Stimulated activated naive CD4-positive, alpha-beta T cell (primary cell): ENCODE measurements at regions not wholly inside any gene's neighbourhood (a gene's known extent, or its start where the extent isn't known, plus 50 kb on each side); places are given as distances from the start of the nearest gene placed in this dataset.
"Not testable (repeated sequence)": the region's sequence is repeated elsewhere in the genome, so short reads cannot be mapped to it uniquely, and the experiment has no call there.

Experiments used
- DNase-seq, 6 experiments: peaks; one replicate each; lab custom pipeline; 2025; lab: John Stamatoyannopoulos, UW

DNA sequence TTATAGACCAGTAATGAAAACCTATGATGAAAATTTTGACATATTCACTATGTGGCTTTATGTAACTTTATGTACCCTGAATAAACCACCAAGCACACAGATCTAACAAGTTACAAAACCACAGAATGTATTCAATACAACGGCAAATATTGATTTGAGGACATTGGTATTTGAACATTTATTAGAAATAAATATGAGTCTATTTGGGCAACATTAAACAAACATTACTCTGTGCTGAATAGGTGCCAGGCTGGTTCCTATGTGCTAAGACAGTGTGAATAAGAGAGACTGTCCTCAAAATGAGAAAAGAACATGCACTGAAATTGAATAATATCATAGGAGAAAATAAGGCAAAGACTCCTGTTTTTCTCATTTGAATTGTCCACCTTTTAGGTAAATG, 1341.2 kb downstream of the PLA2G4A start:
- no peak for DNase-seq

DNA sequence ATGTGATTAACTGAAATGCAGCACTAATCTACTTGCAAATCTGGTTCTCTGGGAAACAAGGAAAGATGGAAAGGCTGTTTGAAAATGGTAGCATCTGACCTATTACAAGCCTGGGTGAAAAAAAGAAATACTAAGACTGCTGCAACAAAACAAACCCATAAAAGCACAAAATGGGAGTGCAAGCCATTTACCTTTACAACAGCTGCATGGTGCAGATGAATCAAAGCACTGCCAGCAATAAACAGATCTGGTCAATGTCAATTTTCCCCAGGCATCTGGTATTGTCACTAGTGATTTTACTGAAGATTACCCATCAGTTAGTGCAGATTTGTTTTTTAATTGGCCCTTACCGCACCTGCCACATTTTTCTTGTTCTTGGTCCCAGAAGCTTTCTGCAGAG, 1341.7 kb downstream of the PLA2G4A start:
- DNase-seq: no peak

DNA sequence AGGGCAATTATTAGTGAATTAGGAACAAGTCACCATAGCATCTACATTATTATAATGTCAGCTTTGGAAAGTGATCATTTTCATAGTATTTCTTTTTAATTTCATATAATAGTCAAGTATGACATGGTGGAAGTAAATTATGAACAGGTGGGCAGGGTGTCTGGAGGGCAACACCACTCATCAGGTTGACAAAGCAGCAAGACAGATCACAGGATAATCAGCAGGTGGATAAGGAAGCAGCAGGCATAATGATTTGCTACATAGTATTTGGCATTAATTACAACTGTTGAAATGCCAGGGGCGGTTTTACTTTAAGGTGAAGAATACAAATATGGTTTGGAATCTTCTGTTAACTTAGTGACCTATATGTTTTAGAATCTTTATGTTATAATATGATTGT, 1342.2 kb downstream of the PLA2G4A start:
- DNase-seq: no peak

DNA sequence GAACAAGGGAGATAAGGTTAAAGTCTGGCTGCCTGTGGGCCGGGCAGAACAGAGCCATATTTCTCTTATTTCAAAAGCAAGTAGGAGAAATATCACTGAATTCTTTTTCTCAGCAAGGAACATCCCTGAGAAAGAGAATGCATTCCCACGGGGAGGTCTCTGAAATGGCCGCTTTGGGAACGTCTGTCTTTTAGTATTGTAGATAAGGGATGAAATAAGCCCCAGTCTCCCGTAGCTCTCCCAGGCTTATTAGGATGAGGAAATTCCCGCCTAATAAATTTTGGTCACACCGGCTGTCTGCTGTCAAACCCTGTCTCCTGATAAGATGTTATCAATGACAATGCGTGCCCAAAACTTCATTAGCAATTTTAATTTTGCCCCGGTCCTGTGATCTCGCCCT, 1353.3 kb downstream of the PLA2G4A start:
- DNase-seq: not testable (repeated sequence)

DNA sequence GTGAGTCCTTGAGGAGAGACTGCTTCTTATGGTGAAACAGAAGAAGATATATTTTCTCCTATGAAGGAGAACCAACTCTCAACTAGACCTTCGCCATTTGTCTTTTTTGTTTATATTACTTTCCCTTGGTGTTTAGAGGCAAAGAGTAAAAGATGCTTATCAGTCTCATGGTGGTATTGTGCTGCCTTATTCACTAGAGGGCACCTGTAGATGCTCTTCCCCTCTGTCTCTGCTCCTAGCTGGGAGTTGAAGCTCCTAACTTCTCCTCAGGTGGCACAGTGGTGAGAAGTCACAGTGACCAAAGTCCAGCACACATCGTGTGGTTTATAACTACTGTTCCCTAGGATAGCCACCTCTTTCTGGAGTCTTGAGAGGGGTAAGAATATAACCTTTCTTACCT, 1359.6 kb downstream of the PLA2G4A start:
- DNase-seq: no peak

DNA sequence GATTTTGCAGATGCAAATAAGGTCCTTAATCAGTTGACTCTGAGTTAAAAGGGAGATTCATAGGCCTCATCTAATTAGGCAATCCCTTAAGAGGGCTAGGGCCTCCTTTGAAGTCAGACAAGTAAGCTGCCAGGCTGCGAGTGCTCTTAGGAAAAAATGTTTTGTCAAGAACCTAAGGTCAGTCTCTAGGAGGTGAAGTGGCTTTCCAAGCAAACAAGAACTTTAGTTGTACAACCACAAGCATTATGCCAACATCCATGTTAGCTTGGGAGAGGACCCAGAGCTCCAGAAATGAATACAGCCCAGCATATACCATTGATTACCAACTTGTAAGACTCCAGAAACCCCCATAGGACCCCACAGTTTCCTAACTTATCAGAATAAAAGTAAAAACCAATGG, 1366.2 kb downstream of the PLA2G4A start:
- DNase-seq: no peak

DNA sequence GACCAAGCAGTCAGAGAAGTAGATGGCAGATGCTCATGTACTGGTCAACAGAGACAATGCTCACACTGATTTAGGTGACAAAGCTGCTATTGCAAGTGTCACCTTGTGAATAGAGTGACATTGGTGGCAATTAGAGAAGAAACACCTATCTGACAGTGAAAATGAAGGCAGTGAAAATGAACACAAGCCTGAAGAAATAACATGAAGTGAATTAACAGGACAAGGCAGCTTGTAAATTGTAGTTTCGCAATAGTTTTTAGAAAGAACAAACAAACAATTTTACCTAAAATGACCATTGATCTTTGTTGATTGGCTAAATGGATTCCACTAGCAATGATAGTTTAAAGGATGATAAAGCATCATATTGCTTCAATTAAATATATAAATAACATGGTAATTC, 1389.5 kb downstream of the PLA2G4A start:
- no peak for DNase-seq

DNA sequence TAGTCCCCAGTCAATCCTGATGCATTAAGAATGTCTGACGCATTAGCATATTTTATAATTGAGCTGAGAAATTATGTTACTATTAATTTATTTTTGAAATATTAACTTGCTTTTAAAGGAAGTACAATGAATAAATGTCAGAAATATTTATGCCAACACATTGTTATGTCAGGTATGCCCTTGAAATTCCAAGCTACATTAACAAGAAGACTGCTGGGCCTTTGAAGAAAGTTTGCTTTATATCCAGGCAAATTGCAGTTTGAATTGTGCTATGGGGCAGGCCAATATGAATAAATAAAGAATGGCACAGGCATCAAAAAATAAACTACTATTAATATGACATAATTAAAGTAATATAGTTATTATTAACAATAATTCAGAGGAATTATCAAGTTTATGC, 1391.3 kb downstream of the PLA2G4A start:
- DNase-seq: no peak

DNA sequence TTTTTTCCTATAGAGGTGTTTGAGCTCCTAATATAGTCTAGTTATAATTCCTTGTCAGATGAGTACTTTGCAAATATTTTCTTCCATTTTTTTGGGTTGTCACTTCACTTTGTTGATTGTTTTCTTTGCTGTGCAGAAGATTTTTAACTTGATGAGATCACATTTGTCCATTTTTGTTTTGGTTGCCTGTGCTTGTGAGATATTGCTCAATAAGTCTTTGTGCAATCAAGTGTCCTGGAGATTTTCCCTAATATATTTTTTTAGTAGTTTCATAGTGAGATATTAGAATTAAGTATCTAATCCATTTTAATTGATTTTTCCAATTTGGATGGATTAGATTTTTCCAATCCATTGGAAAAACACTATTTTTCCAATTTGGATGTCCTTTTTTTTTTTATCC, 1395.5 kb downstream of the PLA2G4A start:
- DNase-seq: no peak

DNA sequence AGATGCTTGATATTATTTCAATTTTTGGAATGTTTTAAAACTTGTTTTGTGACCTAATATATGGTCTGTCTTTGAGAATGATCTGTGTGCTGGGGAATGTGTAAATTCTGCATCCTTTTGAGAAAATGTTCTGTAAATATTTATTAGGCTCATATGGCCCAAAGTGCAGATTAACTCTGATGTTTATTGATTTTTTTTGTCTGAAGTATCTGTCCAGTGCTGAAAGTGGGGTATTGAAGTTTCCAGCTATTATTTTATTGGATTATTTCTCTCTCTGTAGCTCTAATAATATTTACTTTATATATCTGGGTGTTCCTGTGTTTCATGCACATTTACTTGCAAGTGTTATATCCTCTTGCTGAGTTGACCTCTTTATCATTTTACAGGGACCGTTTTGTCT, 1397.2 kb downstream of the PLA2G4A start:
- no peak for DNase-seq

DNA sequence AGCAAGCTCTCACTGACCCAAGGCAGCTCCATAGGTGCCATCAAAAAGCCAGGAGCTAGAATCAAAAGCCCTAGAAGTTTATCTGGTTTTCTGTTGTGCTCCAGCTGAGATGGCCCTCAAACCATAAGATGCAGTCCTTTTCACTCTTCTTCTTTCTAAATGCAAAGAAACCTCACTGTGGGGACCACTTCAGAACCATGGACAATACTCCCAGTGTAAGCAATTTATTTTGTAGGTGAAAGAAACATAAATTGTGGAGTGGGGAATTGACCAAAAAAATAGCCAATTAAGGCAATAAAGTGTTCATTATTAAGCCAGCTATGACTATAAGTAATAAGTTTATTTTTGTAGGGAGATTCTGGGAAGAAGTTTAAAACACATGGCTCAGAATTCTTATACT, 1399.9 kb downstream of the PLA2G4A start:
- no peak for DNase-seq

DNA sequence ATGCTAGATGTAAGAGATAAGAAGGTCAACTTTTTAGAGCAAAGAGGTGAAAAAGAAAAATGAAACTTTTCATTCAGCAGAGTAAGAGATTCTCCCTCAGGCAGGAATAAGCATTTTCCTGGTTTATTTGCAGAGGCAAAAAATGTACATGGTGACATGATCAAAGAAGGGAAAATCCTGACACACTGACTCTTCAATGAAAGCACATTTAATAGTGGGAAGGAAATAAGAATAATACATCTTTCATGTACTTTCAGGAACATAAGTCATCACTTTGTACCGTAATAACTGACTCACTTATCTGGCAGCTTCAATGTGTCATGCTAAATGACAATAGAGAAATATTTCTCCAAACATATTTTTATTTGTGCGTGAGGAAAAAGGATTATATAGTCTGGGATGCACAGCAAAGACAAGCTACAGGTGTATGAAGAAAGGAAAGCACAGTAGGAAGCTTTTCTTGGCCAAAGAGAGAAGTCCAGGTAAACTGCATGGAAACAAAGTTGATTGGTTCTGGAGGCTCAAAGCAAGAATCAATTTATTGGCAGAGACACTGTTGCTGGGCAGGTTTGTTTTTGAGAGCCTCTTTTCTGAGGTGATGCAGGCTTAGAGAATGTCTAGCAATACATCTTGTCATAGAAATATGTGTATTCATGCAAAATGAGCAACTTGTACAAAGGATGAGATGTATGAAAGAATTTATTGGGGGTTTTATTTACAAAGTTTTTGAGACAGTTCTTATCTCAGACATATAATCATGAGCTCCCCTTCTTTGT, 1409.0 kb downstream of the PLA2G4A start:
- DNase-seq: no peak

DNA sequence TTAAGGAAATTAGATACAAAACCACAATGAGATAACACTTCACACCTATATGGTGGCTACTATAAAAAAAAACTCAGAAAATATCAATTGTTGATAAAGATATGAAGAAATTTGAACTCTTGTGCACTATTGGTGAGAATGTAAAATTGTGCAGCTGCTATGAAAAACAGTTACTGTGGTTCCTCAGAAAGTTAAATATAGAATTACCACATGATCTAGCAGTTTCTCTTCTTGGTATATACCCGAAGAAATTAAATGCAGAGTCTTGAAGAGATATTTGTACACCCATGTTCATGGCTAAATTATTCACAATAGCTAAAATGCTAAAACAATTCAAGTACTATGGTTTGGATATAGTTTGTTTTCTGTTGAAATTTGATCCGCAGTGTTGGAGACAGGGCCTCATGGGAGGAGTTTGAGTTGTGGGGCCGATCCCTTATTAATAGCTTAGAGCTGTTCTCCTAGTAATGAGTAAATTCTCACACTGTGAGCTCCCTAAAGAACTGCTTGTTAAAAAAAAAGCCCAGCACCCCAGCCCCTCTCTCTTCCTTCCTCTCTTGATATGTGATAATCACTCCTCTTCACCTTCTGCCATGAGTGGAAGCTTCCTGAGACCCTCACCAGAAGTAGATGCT, 1412.1 kb downstream of the PLA2G4A start:
- DNase-seq: no peak

DNA sequence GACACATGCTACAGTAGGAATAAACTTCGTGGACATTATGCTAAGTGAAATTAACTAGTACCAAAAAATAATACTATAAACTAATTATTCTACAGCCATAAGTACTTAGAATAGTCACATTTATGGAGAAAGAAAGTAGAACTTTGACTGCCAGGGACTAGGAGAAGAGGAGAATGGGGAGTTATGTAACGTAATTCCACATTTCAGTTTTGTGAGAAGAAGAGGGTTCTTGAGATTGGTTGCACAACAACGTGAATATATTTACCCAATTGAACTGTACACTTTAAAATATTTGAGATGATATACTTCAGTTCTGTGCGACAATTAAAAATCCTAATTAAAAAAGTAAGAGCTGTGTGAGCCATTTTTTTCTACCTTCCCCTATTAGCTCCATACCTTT, 1412.9 kb downstream of the PLA2G4A start:
- DNase-seq: no peak

DNA sequence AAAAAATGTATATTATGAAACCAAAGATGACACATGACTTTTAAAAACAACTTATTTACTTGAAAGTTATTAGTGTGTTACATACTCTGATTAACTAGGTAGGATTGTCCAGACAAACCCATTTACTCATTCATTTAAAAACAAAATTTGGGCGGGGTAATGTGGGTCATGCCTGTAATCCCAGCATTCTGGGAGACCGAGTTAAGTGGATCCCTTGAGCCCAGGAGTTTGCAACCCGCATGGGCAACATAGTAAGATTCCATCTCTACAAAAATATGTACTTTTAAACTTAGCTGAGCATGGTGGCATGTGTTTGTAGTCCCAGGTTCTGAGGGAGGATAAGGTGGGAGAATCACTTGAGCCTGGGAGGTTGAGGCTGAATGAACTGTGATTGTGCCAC, 1414.7 kb downstream of the PLA2G4A start:
- DNase-seq: no peak

DNA sequence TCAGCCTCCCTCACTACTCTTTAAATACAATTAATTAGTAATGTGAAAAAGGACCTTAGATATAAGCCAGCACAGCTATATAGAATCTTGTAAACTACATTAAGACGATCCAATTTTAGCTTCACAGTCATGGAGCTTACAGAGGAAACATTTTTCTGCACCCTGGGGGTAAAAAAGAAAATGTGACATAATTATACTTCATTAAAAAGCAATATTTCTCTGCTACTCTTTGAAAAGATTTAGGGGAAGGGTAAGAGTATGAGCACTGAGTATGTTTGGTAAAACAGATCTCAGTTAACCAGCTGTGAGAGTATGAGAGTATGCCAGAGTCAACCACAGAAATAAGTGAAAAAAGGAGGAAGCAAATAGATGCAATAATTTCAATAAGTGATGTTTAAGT, 1415.9 kb downstream of the PLA2G4A start:
- DNase-seq: no peak

DNA sequence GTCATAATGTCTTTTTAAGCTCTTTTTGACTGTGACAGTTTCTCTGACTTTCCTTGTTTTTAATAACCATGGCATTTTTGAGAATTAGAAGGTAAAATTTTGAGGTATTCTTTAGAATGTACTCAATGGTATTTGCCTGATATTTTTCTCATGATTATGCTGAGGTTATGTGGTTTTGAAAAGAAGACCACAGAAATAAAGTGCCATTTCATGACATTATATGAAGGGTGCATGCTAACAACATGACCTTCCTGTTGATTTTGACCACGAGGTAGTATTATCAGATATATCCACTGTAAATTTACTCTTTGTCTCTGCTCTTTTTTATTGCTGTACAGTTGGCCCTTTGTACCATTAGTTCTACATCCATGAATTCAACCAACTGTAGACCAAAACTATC, 1418.5 kb downstream of the PLA2G4A start:
- no peak for DNase-seq

DNA sequence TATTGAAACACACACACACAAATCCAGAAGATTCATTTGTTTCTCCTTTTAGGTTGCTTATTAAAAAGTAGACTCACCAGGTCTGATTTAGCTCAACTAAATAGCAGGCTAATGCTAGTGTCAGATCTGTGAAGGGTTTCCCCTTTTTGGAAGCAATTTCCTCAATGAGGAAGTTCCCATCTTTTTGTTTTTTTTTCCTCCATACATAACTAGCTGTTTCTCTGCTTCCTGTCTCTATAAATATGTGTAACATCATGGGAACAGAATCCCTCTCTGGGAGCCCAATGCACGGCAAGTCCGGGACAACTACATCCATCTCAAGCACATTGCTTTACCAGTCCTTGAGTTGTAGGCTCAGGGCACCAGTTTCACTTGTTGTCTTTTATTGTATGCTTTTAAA, 1421.1 kb downstream of the PLA2G4A start:
- no peak for DNase-seq

DNA sequence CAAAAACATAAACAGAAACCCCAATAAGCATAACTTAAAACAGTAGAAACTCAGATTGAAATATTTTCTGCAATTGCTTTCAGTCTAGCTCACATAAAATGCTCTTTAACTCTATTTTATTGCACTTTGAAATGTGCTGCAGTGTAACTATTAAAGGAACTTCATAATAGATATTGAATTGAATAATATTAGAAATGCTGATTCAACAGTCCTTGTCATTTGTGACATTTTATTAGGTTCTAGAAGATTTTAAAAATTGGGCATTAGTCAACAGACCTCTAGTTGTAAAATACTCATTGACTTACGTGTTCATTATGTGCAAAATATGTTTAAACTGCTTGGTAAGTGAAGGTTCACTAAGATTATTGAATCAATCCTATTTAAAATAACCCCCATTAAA, 1422.3 kb downstream of the PLA2G4A start:
- no peak for DNase-seq

DNA sequence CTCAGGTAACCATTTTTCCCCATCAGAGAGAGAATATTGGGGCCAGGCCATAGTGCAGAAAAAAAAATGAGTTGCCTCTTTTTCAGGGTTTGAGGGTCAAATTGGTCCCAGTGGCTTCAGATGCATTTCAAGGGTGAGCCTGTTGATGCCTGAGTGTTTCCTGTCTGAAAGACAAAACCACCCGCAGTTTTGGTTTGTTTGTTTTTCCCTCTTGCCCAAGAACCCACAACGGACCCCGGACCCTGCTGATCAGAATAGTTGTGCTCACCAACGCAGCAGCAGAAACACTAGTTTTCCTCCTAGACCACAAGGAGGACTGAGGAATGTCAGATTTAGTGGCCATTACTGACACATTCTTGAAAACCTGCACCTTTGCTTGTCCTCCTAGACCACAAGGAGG, 1433.1 kb downstream of the PLA2G4A start:
- no peak for DNase-seq

DNA sequence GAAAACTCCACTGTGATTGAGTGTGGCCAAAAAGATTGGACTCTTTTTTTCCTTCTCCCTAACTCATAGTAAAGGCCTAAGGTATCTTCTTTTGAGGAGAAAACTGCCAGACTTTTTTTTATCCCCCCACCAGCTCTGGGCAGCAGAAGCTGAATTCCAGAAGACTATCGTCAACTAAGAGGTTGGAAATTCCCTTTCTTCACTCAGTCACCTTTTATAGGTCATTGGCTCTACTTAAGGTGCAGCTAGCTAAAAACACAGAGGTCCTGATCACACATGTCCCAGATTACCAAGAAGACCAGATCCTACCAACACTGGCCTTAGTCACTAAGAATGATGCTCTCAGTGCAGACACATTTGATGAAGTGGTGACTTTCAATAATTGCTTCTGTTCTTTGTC, 1441.2 kb downstream of the PLA2G4A start:
- no peak for DNase-seq

DNA sequence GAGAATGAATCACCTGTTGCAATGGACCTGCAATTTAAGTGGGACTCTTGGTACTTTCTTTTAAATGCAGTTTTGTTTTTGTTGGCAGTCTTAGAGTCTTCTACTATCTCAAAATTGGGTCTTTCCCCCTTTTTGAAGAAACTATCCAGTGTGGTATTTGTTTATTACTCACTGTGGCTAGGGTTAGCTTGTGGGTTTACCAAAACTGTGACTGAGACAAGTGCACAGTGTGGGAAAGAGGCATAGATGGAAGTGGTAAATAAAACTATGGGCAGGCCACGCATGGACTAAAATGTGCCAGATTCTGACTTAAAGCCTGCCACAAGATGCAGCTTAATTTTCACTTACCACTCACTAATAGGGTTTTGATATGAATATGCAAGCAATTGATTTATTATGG, 1441.7 kb downstream of the PLA2G4A start:
- no peak for DNase-seq

DNA sequence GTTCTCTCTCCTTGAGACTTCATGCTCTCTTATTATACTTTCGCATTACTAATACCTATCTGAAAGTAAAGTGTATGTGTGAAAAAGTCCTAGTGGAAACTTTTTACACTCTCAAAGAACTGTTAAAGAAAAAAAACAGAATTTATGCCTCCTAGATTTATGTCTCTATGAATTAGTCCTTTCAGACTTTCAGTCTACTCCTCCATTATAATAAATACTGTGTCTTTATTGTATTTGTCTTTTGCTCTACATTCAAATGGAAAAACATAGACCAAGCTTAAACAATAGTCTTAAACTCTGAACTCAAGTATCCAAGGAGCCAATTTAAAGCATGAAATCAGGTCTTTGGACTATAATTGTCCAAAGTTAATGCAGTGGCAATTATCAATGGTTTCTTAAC, 1449.0 kb downstream of the PLA2G4A start:
- DNase-seq: no peak

DNA sequence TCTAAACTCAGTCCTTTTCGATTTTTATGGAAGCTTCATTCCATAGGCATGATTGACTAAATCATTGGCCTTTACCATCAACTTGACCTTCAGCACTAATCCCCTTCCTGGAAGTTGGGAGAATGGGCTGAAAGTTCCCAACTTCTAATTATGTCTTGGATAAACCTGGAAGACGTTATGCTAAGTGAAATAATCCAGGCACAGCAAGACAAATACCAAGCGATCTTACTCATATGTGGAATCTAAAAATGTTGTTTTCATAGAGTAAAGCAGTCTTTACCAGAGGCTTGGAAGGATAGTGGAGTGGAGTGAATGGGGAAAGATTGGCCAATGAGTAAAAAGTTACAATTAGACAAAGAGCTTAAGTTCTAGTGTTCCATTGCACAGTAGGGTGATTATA, 1453.2 kb downstream of the PLA2G4A start:
- DNase-seq: no peak
